HEK293 (cell line): ENCODE measurements at regions not wholly inside any gene's neighbourhood (a gene's known extent, or its start where the extent isn't known, plus 50 kb on each side); places are given as distances from the start of the nearest gene placed in this dataset.

Experiments used
- CTCF ChIA-PET: fragments of 350-600 bp; formaldehyde crosslinking; extraction: SDS; loops from one replicate; lab custom pipeline; 2021; ENCODE audit warnings: antibody characterized with exemption; lab: Yijun Ruan, JAX
- POLR2A ChIA-PET: fragments of 300-600 bp; formaldehyde crosslinking; extraction: SDS; loops from one replicate; lab custom pipeline; 2020; ENCODE audit warnings: antibody characterized with exemption, inconsistent platforms; lab: Yijun Ruan, JAX
- H3K27ac ChIP-seq: fragments of 200-500 bp; sonication (Bioruptor generic); 2 replicates; pipeline ENCODE4 v1.5.1; 2014; ENCODE audit warnings: low read depth, low read length, control low read depth, inconsistent platforms; ENCODE audit errors: extremely low read depth
- H3K36me3 ChIP-seq, 2 experiments: fragments of 200-500 bp in 1 of 2; sonication (Bioruptor generic) in 1 of 2; 1 replicate in 1 of 2; 2 replicates in 1 of 2; pipeline ENCODE4 v1.5.1; 2014 to 2017; ENCODE audit warnings: inconsistent platforms in 2 of 2, low read length in 2 of 2; ENCODE audit not compliant: control insufficient read depth in 2 of 2, insufficient read depth in 1 of 2
- H3K4me1 ChIP-seq: fragments of 200-500 bp; sonication (Bioruptor generic); 2 replicates; pipeline ENCODE4 v1.5.1; 2014; ENCODE audit warnings: mild to moderate bottlenecking, low read length, inconsistent platforms; ENCODE audit not compliant: control insufficient read depth, insufficient read depth
- H3K4me3 ChIP-seq: 2 replicates; pipeline ENCODE4 v1.5.1; 2011; ENCODE audit warnings: low read depth, mild to moderate bottlenecking, control low read depth, low read length, moderate library complexity
- H3K9me3 ChIP-seq: fragments of 200-500 bp; sonication (Bioruptor generic); 2 replicates; pipeline ENCODE4 v1.5.1; 2014; ENCODE audit warnings: low read depth, low read length, inconsistent platforms; ENCODE audit not compliant: control insufficient read depth, insufficient read depth
- ZNF112 ChIP-seq: fragments of 450-650 bp; formaldehyde crosslinking; IDR thresholded peaks from 2 replicates; pipeline ENCODE4 v1.5.0; 2017; ENCODE audit warnings: missing biosample characterization, missing genetic modification characterization
- ZNF221 ChIP-seq: fragments of 450-650 bp; formaldehyde crosslinking; IDR thresholded peaks from 2 replicates; pipeline ENCODE4 v1.5.1; 2017; ENCODE audit warnings: missing biosample characterization, missing genetic modification characterization, borderline replicate concordance
- ZNF239 ChIP-seq: fragments of 450-650 bp; formaldehyde crosslinking; IDR thresholded peaks from 2 replicates; pipeline ENCODE4 v1.5.1; 2016; ENCODE audit warnings: missing biosample characterization, missing genetic modification characterization
- ZNF391 ChIP-seq: fragments of 450-650 bp; formaldehyde crosslinking; IDR thresholded peaks from 2 replicates; pipeline ENCODE4 v1.5.1; 2016; ENCODE audit warnings: low read depth, missing biosample characterization, missing genetic modification characterization, borderline replicate concordance
- ZNF544 ChIP-seq: fragments of 450-650 bp; formaldehyde crosslinking; IDR thresholded peaks from 2 replicates; pipeline ENCODE4 v1.5.0; 2017; ENCODE audit warnings: missing biosample characterization, missing genetic modification characterization
- ZNF658 ChIP-seq: fragments of 450-650 bp; formaldehyde crosslinking; IDR thresholded peaks from 2 replicates; pipeline ENCODE4; 2016; ENCODE audit warnings: missing biosample characterization, missing genetic modification characterization
- ZNF791 ChIP-seq: fragments of 450-650 bp; formaldehyde crosslinking; IDR thresholded peaks from 2 replicates; pipeline ENCODE4 v1.5.1; 2016; ENCODE audit warnings: missing biosample characterization, missing genetic modification characterization
- TF ChIP-seq, protein P1 (sequence below): fragments of 450-650 bp; formaldehyde crosslinking; IDR thresholded peaks from 2 replicates; pipeline ENCODE4 v1.5.1; 2016; ENCODE audit warnings: missing biosample characterization, missing genetic modification characterization
- TF ChIP-seq, protein P2 (sequence below): fragments of 450-650 bp; formaldehyde crosslinking; IDR thresholded peaks from 2 replicates; pipeline ENCODE4 v1.5.1; 2016; ENCODE audit warnings: missing biosample characterization, missing genetic modification characterization, borderline replicate concordance
- TF ChIP-seq, protein P3 (sequence below): fragments of 450-650 bp; formaldehyde crosslinking; IDR thresholded peaks from 2 replicates; pipeline ENCODE4 v1.5.0; 2017; ENCODE audit warnings: missing biosample characterization, missing genetic modification characterization, borderline replicate concordance
- TF ChIP-seq, protein P4 (sequence below): fragments of 450-650 bp; formaldehyde crosslinking; IDR thresholded peaks from 2 replicates; pipeline ENCODE4 v1.5.1; 2016; ENCODE audit warnings: missing biosample characterization, missing genetic modification characterization
- TF ChIP-seq, protein P5 (sequence below): fragments of 450-650 bp; formaldehyde crosslinking; IDR thresholded peaks from 2 replicates; pipeline ENCODE4 v1.5.1; 2016; ENCODE audit warnings: missing biosample characterization, missing genetic modification characterization
- TF ChIP-seq, protein P6 (sequence below): sonication (generic); formaldehyde crosslinking; IDR thresholded peaks from 2 replicates; pipeline ENCODE4 v1.8.1; 2022; ENCODE audit warnings: mild to moderate bottlenecking, moderate library complexity, missing genetic modification reagents
- TF ChIP-seq, protein P7 (sequence below): fragments of 450-650 bp; IDR thresholded peaks from 2 replicates; pipeline ENCODE4 v1.5.1; 2018; ENCODE audit warnings: missing biosample characterization, missing genetic modification characterization

DNA sequence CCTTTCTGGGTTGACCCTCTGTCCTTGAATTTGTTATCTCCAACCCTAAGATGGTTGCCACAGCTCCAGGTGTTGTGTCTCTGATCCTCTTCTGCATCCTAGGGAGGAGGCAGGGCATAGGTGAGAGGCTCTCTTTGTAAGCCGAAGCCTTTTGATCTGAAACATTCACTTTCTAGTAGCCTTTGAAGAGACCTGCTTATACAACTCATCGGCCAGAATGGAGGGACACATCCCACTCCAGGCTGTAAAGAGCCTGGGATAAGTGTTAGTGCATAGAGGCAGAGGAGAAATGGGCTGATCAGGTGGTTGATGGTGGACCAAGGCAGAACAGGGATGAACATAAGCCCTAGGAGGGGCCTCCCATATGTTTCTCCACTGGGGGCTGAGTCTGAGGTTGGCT is 137.1 kb upstream of the KCNG1 start (continued):
- TF ChIP-seq, protein P1, sequence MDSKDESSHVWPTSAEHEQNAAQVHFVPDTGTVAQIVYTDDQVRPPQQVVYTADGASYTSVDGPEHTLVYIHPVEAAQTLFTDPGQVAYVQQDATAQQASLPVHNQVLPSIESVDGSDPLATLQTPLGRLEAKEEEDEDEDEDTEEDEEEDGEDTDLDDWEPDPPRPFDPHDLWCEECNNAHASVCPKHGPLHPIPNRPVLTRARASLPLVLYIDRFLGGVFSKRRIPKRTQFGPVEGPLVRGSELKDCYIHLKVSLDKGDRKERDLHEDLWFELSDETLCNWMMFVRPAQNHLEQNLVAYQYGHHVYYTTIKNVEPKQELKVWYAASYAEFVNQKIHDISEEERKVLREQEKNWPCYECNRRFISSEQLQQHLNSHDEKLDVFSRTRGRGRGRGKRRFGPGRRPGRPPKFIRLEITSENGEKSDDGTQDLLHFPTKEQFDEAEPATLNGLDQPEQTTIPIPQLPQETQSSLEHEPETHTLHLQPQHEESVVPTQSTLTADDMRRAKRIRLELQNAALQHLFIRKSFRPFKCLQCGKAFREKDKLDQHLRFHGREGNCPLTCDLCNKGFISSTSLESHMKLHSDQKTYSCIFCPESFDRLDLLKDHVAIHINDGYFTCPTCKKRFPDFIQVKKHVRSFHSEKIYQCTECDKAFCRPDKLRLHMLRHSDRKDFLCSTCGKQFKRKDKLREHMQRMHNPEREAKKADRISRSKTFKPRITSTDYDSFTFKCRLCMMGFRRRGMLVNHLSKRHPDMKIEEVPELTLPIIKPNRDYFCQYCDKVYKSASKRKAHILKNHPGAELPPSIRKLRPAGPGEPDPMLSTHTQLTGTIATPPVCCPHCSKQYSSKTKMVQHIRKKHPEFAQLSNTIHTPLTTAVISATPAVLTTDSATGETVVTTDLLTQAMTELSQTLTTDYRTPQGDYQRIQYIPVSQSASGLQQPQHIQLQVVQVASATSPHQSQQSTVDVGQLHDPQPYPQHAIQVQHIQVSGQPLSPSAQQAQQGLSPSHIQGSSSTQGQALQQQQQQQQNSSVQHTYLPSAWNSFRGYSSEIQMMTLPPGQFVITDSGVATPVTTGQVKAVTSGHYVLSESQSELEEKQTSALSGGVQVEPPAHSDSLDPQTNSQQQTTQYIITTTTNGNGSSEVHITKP (tag by site-specific recombination) = no peak

DNA sequence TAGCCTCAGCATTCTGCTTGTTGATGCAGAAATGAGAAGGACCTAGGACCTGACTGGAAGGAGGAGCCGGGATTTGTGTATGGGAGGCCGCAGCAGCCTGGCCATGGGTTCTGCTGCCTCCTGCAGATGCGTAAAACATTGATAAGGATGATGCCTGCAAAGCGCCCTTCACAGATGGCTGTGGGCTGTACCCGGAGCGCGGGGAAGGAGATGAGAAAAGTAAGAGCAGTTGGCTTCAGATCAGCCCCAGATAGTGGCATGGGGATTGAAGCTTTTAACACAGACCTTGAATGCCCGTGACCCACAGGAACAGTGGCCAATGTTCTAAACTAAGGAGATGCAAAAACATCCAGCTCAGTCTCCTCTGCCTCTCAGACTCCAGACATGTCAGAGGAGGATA is 136.4 kb upstream of the KCNG1 start:
- H3K36me3 ChIP-seq = no peaks in the 10 kb centered on the region
- CTCF ChIA-PET = interaction anchor here (0.5 kb wide), 1 partner anchor 105 kb away, joined by 3 read pairs; no protein-coding TSS in a partner anchor
- no peak overlapping the region for H3K4me3 ChIP-seq
- H3K4me1 ChIP-seq = no peaks in the 10 kb centered on the region
- no peak for TF ChIP-seq ZNF791 (tag by site-specific recombination)
- TF ChIP-seq, protein P2, sequence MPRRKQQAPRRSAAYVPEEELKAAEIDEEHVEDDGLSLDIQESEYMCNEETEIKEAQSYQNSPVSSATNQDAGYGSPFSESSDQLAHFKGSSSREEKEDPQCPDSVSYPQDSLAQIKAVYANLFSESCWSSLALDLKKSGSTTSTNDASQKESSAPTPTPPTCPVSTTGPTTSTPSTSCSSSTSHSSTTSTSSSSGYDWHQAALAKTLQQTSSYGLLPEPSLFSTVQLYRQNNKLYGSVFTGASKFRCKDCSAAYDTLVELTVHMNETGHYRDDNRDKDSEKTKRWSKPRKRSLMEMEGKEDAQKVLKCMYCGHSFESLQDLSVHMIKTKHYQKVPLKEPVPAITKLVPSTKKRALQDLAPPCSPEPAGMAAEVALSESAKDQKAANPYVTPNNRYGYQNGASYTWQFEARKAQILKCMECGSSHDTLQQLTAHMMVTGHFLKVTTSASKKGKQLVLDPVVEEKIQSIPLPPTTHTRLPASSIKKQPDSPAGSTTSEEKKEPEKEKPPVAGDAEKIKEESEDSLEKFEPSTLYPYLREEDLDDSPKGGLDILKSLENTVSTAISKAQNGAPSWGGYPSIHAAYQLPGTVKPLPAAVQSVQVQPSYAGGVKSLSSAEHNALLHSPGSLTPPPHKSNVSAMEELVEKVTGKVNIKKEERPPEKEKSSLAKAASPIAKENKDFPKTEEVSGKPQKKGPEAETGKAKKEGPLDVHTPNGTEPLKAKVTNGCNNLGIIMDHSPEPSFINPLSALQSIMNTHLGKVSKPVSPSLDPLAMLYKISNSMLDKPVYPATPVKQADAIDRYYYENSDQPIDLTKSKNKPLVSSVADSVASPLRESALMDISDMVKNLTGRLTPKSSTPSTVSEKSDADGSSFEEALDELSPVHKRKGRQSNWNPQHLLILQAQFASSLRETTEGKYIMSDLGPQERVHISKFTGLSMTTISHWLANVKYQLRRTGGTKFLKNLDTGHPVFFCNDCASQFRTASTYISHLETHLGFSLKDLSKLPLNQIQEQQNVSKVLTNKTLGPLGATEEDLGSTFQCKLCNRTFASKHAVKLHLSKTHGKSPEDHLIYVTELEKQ (tag by site-specific recombination) = no peak
- TF ChIP-seq, protein P3, sequence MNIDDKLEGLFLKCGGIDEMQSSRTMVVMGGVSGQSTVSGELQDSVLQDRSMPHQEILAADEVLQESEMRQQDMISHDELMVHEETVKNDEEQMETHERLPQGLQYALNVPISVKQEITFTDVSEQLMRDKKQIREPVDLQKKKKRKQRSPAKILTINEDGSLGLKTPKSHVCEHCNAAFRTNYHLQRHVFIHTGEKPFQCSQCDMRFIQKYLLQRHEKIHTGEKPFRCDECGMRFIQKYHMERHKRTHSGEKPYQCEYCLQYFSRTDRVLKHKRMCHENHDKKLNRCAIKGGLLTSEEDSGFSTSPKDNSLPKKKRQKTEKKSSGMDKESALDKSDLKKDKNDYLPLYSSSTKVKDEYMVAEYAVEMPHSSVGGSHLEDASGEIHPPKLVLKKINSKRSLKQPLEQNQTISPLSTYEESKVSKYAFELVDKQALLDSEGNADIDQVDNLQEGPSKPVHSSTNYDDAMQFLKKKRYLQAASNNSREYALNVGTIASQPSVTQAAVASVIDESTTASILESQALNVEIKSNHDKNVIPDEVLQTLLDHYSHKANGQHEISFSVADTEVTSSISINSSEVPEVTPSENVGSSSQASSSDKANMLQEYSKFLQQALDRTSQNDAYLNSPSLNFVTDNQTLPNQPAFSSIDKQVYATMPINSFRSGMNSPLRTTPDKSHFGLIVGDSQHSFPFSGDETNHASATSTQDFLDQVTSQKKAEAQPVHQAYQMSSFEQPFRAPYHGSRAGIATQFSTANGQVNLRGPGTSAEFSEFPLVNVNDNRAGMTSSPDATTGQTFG (tag by site-specific recombination) = no peak
- no peak for TF ChIP-seq ZNF391 (tag by site-specific recombination)
- TF ChIP-seq, protein P4, sequence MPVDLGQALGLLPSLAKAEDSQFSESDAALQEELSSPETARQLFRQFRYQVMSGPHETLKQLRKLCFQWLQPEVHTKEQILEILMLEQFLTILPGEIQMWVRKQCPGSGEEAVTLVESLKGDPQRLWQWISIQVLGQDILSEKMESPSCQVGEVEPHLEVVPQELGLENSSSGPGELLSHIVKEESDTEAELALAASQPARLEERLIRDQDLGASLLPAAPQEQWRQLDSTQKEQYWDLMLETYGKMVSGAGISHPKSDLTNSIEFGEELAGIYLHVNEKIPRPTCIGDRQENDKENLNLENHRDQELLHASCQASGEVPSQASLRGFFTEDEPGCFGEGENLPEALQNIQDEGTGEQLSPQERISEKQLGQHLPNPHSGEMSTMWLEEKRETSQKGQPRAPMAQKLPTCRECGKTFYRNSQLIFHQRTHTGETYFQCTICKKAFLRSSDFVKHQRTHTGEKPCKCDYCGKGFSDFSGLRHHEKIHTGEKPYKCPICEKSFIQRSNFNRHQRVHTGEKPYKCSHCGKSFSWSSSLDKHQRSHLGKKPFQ (tag by site-specific recombination) = no peak
- TF ChIP-seq, protein P5, sequence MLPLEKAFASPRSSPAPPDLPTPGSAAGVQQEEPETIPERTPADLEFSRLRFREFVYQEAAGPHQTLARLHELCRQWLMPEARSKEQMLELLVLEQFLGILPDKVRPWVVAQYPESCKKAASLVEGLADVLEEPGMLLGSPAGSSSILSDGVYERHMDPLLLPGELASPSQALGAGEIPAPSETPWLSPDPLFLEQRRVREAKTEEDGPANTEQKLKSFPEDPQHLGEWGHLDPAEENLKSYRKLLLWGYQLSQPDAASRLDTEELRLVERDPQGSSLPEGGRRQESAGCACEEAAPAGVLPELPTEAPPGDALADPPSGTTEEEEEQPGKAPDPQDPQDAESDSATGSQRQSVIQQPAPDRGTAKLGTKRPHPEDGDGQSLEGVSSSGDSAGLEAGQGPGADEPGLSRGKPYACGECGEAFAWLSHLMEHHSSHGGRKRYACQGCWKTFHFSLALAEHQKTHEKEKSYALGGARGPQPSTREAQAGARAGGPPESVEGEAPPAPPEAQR (tag by site-specific recombination) = no peak
- no peaks in the 10 kb centered on the region for H3K9me3 ChIP-seq
- POLR2A ChIA-PET = interaction anchor here (0.6 kb wide), 1 partner anchor 10 kb away, joined by 3 read pairs; no protein-coding TSS in a partner anchor
- H3K27ac ChIP-seq = no peak overlapping the region

DNA sequence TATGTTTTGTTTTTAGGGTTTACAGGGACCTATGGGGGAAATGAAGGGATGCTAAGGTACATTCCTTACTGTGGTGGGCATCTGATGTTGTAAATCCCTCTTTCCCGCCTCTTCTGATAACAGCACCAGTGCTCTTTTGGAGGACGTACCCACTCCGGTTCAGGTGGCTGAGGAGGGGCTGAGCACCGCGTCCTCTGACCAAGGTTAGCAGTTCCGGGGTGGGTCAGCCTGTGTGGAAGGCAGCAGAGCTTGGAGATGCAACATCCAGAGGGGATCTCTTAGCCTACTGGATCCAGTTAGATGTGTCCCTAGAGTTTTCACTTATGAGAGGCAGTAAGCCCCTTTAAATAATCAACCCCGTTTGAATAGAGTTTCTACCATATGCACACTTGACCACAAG is 135.3 kb upstream of the KCNG1 start:
- no peaks in the 10 kb centered on the region for H3K36me3 ChIP-seq
- CTCF ChIA-PET = no interaction called here
- no peak for TF ChIP-seq ZNF221 (tag by site-specific recombination)
- TF ChIP-seq ZNF658 = no peak
- TF ChIP-seq, protein P6, sequence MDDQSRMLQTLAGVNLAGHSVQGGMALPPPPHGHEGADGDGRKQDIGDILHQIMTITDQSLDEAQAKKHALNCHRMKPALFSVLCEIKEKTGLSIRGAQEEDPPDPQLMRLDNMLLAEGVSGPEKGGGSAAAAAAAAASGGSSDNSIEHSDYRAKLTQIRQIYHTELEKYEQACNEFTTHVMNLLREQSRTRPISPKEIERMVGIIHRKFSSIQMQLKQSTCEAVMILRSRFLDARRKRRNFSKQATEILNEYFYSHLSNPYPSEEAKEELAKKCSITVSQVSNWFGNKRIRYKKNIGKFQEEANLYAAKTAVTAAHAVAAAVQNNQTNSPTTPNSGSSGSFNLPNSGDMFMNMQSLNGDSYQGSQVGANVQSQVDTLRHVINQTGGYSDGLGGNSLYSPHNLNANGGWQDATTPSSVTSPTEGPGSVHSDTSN (CRISPR knock-in tag) = no peak
- TF ChIP-seq, protein P7, sequence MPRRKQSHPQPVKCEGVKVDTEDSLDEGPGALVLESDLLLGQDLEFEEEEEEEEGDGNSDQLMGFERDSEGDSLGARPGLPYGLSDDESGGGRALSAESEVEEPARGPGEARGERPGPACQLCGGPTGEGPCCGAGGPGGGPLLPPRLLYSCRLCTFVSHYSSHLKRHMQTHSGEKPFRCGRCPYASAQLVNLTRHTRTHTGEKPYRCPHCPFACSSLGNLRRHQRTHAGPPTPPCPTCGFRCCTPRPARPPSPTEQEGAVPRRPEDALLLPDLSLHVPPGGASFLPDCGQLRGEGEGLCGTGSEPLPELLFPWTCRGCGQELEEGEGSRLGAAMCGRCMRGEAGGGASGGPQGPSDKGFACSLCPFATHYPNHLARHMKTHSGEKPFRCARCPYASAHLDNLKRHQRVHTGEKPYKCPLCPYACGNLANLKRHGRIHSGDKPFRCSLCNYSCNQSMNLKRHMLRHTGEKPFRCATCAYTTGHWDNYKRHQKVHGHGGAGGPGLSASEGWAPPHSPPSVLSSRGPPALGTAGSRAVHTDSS (tag by site-specific recombination) = no peak
- no peak for TF ChIP-seq ZNF544
- TF ChIP-seq ZNF112 = no peak
- no peak for TF ChIP-seq ZNF239 (tag by site-specific recombination)
- TF ChIP-seq, all 188 proteins: peak for 0
- no peak overlapping the region for H3K4me3 ChIP-seq
- no peaks in the 10 kb centered on the region for H3K4me1 ChIP-seq
- no peak overlapping the region for H3K27ac ChIP-seq
- POLR2A ChIA-PET = no interaction called here
- H3K9me3 ChIP-seq = no peaks in the 10 kb centered on the region
